OCI-M2 (cell line): ENCODE measurements at regions not wholly inside any gene's neighbourhood (a gene's known extent, or its start where the extent isn't known, plus 50 kb on each side); places are given as distances from the start of the nearest gene placed in this dataset.
"Not testable (repeated sequence)": the region's sequence is repeated elsewhere in the genome, so short reads cannot be mapped to it uniquely, and the experiment has no call there.

Experiments used
- DNase-seq: peaks from one replicate; lab custom pipeline; 2025; ENCODE audit not compliant: unreplicated experiment; lab: John Stamatoyannopoulos, UW

DNA sequence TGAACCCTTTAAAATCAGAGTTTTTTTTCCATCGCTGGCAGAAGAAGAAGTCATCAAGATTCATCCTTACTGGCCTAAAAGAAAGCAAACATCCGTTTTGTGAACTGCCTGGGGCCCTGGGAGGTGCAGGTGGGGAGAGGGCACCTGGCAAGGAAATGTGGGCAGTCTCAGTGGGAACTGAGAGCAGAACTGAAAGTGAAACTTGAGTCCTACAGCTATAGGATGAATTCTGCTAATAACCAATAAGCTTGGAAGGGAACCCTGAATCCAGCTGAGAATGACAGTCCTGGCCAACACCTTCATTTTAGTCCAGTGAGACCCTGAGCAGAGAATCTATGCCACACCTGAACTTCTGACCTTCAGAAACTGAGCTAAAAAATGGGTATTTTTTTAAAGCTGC is 130.1 kb upstream of the ASCC3 start:
- no peak for DNase-seq

DNA sequence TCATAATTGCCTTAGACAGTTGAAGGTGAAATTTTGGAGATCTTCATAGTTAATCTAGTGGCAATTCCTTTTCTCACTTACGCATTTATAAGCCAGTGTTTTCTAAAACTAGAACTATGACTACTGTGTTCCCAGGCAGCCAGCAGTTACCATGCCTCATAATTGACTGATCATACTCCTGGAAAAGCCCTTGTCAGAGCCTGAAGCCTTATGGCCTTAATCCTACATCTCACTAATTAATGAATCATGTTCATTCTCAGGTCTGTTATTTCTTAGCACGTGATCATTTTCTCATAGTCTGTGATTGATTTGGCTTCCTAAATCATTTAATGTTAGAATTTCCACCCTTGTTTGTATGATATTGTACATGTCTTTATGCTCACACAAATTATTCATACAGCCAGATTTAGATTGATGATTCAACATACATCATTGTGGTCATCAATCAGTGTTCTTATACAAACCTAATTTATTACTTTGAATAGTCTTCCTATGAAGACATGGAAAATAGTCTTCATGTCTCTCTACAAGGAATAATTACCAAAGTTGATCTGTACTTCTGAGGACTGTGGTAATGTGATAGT is 132.6 kb upstream of the ASCC3 start:
- DNase-seq, result no peak

DNA sequence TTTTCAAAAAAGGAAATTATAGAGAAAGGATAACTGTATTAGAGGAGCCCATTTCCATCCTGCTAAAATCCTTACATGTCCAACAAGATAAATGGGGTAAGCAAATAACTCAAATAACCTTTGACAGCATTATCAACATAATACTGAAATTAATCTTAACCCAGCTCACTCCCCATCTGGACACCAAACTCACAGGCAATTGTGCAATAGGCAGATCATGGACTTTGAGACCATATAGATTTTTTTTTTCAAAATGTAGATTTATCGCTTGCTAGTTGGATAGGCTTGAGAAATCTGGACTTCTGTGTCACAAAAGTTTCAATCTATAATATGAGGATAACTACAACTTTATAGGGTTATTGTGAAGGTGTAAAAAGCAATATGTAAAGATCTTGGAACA is 134.4 kb upstream of the ASCC3 start:
- DNase-seq, result no peak

DNA sequence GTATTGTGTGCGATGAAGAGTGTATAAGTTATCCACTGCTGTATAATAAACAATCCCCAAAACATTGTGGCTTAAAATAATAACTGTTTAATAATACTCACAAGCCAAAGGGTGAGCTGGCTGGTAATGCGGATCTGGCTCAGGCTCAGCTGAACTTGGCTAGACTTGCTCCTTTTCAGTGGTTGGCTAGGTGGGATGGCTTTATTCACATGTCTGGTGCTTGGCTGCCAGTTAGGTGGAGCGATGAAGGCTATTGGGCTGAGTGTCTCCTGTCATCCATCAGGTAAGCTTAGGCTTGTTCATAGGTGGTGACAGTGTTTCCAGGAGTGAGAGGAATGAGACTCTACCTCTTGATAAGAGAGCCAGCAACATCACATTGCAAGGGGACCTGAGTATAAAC is 135.0 kb upstream of the ASCC3 start:
- no peak for DNase-seq

DNA sequence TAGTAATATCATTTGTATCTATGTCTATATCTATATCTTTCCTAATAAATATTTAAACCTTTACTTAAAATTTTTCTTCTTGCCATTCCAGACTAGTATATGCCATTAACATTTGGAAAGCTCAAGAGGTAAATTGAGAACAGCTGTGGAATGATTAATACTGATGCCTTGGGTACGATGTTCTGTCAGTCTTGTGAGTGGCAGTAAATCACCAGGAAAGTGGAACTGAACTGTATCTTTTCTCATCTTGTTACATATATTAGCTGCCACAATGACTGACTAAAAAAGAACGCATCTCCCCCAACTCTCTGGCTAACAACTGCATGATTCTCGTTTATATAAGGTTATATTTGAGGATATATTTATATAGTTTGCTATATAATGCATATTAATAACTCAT is 137.0 kb upstream of the ASCC3 start:
- no peak for DNase-seq

DNA sequence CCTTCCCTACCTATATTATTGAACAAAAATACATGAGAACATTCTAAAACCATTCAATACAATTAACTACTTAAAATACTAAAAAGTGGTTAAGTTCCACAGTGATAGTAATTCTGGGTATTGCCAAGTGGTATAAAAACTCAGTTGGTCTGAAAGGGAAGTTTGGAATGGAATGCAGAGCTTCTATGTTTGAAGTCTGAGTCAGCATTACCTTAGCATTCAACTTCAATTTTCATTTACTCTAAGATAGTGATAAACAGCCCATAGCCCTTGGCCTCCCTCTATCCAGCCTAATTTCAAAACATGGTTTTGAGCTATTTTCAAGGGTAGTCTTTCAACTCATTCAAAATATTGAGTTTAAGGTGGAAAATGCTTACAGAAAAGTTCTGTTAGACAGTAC is 140.4 kb upstream of the ASCC3 start:
- DNase-seq, result no peak

DNA sequence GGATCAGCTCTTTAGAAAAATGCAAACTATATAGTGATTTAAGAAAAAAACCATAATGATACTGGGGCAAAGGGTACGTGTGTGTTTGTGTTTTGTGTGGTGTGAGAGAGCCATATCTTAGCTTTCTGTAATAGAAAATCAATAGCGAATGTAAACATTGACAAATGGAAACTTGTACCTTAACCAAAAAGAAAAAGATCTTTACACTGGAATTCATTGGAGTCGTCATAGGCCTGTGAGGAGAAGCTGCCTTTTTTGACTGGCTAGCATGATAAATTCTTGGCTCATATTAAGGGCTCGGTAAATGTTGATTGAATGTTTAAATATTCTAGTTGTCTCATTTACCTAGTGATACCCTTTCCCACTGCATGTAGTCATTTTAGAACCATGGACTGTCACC is 161.8 kb upstream of the ASCC3 start:
- no peak for DNase-seq

DNA sequence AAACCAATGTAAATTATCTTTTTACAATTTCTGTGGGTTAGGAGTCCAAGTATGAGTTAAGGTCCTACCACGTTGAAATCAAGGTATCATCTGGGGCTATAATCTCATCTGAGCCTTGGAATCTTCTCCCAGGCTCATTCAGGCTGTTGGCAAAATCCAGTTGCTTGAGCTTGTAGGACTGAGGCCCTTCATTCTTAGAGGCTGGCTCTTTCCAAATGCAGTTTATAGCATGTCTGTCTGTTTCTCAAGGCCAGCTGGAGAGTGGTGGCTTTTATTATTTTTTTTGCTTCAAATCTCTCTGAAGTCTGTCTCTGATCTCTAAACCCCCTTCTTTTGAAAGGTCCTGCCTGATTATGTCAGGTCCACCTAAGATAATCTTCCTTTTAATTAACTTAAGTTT is 177.2 kb upstream of the ASCC3 start:
- no peak for DNase-seq

DNA sequence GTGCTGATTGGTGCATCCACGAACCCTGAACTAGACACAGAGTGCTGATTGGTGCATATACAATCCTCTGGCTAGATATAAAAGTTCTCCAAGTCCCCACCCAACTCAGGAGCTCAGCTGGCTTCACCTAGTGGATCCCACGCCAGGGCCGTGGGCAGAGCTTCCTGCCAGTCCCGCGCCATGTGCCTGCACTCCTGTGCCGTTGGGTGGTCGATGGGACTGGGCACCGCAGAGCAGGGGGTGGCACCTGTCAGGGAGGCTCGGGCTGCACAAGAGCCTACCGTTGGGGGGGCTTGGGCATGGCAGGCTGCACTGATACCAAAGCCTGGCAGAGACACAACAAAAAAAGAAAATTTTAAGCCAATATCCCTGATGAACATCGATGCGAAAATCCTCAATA is 185.4 kb upstream of the ASCC3 start:
- DNase-seq, result no peak

DNA sequence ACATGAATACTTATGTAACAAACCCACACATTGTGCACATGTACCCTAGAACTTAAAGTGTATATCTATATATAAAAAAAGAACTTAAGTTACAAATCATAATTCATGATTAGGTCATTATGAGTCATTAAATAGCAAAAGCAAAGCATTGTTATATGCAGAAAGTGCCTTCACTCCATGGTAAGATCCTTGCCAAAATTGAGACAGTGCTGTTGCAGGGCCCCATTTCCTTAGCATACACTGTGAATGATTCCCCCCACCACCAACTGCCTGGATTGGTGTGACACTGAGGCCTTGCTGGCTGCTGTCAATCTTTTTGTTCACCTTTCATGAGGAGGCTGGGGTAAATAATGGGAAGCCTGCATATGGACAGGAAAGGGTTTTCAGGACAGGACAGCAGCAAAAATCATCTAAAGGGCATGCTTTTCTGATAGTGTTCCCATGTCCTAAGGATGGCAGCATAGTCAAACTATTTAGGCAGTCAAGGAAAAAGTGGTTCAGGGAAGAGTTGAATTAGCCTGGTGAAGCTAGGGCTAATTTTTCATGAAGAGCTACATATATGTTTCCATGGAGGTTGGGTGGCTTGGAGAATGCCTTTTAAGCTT is 188.2 kb upstream of the ASCC3 start:
- DNase-seq, result no peak

DNA sequence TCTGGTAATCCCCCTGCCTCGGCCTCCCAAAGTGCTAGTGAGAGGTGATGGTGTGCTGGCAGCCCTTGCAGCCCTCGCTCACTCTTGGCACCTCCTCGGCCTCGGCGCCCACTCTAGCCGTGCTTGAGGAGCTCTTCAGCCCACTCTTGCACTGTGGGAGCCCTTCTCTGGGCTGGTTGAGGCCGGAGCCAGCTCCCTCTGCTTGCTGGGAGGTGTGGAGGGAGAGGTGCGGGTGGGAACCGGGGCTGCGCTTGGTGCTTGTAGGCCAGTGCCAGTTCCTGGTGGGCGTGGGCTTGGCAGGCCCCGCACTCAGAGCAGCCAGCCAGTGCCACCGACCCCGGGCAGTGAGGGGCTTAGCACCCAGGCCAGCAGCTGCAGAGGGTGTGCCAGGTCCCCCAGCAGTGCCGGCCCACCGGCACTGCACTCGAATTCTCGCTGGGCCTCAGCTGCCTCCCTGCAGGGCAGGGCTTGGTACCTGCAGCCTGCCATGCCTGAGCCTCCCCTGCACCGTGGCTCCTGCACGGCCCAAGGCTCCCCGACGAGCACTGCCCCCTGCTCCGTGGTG is 189.0 kb upstream of the ASCC3 start:
- DNase-seq, result no peak

DNA sequence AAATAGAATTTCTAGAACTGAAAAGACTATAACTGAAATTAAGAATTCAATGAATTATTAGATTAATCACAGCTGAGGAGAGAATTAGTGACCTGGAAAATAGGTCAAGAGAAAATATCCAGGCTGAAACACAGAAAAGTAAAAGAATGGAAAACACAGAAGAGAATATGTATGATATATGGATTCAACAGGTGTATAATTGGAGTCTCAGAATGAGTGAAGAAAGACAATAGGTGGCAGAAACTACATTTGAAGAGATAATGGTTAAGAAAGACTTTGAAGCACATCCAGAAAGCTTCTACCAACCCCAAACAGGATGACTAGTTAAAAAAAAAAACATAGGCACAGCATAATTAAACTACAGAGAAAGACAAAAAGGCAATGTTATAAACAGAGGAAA is 196.2 kb upstream of the ASCC3 start:
- DNase-seq, result no peak

DNA sequence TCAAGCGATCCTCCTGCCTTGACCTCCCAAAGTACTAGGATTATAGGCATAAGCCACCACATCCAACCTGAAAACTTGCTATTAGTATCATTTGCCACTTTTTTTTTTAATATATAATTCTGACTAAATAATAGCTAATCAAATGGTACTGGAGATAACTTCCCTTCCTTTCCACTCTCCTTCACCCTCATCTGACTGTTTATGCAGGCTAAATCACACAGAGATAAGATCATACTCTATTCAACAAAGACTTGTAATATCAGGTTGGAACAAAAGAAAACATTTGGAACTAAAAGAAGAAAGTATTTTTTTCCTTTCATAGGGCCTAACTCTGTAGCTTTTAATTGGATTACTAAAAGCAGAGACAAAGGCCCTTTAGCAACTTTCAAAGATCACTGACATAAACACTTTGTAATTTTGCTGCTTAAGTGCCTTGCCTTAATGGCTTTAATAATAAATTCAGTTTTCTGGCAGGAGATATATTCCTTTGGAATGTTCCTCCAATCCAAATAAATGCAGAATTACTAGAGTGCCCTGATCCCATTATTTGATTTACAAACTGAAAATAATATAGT is 198.7 kb upstream of the ASCC3 start:
- no peak for DNase-seq

DNA sequence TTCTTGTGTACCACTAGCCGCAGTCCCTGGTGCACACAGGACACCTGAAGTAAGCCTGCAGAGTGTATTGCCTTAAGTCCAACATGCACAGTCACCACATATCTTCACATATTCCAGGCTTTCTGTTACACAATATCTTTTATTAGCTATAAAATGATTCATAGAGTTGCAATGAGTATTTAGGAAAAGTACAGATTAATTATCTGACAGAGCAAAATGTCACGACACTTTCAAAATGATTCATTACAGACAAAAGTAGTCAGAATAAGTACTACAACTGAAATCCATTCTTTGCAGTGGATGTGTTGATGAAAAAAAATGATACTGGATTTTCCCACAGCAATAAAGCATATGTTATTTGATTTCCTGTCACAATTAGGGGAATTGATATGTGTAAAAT is 199.5 kb upstream of the ASCC3 start:
- DNase-seq, result no peak

DNA sequence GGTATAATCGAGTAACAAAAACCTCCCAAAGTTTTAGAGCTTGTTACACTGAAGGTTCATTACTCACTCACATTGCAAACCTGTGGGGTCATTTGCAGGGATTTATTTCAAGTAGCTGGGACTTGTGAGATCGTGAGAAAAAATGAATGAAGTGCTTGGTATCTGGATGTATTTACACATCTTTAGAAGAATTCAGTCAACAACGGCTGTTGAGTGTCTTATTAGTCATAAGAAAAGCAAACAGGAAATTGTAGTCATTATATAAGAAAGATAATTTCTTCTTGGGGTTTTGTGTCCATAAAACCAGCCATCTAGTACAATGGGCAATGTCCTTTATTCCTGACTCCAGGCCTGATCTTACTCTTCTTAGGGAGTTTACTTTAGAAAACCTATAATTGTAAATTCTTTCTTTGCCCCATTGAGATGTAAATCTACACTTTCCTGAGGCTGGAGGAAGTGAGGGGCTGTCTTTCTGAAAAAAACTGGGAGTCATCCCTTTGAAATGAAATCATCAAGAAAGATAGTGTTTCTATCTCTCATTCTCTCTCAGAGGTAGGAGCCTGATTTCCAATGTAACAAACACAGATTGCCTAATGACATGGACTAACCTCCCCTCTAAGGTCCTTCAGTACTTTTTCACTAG is 202.5 kb upstream of the ASCC3 start:
- DNase-seq, result no peak

DNA sequence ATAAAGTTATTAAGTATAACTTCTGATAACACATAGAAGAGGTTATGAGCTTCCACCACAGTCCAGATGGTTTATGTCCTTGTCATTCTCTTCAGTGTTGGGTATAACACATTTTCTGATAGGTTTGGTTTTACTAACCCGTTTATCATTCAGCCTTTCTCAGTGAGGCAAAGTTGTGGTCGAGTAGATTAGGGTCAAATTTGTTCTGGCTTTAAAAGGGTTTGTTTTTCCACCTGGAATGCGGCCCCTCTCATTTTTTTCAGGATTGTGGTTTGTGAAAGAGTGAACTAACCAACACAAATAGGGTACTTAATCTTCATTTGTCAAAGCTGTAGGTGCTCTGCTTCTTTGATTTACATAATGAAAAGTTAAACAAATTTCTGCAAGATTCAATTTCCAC is 204.2 kb upstream of the ASCC3 start:
- peak; percentile 12 for DNase-seq

DNA sequence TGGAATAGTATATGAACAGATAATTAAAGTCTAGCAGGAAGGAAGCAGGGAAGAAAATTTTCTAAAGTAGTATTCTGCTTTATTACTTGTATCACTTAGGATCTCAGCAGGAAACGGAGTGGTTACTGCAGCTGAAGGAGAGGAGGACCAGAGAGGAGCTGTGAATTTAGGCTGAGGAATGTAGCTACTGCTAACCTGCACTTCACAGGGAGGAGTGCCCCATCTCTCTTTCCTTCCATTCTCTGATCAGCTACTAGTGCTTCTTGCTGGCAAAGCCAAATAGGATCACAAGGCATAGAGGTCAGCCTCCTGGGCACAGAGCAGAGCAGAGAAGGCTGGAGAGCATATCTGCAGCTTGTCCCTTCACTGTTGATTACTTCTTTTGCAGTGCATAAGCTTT is 205.3 kb upstream of the ASCC3 start:
- no peak for DNase-seq

DNA sequence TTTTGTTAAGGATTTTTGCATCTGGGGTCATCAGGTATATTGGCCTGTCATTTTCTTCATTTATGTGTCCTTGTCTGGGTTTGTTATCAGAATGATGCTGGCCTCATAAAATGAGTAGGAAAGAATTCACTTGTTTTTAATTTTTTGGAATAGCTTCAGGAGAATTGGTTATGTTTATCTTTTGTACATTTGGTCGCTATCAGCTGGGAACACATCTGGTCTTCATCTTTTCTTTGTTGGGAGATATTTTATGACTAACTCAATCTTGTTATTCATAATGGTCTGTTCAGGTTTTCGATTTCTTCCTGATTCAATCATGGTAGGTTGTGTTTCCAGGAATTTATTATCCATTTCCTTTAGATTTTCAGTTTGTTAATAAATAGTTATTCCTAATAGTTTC is 207.5 kb upstream of the ASCC3 start:
- no peak for DNase-seq

DNA sequence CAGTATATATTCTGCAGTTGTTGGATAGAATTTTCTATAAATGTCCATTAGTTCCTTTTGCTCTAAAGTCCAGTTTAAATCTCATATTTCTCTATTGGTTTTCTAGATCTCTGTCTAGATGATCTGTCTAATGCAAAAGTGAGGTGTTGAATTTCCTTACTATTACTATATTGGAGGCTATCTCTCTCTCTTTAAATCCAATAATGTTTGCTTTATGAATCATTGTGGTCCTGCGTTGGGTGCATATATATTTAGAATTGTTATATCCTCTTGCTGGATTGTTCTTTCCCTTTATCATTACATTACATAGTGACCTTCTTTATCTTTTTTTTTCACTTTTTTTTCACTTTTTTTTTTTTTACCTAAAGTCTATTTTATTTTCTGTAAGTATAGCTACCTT is 208.5 kb upstream of the ASCC3 start:
- no peak for DNase-seq

DNA sequence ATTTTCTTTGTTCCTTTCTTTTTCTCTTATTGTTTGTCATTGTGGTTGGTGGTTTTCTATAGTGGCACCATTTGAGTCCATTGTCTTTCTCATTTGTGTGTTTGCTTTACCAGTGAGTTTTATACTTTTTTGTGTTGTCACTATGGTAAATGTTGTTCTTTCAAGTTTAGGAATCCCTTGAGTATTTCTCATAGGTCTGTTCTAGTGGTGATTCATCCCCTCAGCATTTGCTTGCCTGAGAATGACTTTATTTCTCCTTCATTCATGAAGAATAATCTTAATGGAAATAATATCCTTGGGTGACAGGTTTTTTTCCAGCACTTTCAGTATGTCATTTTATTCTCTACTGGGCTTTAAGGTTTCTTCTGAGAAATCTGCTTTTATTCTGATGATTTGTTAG is 209.2 kb upstream of the ASCC3 start:
- DNase-seq, result no peak

DNA sequence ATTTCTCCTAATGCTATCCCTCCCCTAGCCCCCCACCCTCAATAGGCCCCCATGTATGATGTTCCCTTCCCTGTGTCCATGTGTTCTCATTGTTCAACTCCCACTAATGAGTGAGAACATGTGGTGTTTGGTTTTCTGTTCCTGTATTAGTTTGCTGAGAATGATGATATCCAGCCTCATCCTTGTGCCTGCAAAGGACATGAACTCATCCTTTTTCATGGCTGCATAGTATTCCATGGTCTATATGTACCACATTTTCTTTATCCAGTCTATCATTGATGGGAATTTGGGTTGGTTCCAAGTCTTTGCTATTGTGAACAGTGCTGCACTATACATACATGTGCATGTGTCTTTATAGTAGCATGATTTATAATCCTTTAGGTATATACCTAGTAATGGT is 217.5 kb upstream of the ASCC3 start:
- DNase-seq, result not testable (repeated sequence)

DNA sequence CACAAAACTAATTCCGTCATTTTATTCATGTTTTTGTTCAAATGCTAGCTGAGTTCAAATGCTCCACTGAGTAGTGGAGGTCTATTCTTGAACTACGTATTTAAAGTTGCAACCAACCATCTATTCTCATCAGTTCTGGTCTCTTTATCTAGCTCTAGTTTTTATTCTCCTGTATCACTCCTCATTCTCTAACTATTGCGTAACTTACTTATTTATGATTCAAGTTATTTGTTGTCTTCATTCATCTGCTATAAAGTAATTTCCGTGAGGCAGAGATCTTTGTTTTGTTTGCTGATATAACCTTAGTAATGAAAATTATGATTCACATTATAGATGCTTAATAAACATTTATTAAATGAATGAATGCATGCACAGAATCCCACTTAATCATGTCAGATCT is 221.6 kb upstream of the ASCC3 start:
- DNase-seq, result no peak
